ENCODE measurements at regions not wholly inside any gene's neighbourhood (a gene's known extent, or its start where the extent isn't known, plus 50 kb on each side); places are given as distances from the start of the nearest gene placed in this dataset.

DNA sequence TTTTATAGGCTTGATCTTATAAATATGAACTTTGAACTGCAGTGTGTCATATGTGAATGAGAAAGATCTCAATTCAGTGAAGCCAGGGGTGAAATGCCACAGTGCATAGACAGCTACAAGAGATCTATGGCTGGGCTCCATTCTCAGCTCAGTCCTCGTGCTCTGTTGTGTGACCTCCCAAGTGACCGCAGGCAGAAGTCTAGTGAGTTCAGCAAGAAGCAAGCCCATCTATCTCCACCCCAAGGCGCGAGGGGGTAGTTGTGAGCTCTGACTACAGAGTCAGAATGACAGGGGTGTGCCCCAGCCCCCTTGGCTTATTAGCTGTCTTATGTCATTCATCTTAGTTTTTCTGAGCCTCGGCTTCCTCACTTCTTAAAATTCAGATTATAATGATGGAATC lies 378.3 kb downstream of the FBXW7 start:
- DNase-seq: no peak

DNA sequence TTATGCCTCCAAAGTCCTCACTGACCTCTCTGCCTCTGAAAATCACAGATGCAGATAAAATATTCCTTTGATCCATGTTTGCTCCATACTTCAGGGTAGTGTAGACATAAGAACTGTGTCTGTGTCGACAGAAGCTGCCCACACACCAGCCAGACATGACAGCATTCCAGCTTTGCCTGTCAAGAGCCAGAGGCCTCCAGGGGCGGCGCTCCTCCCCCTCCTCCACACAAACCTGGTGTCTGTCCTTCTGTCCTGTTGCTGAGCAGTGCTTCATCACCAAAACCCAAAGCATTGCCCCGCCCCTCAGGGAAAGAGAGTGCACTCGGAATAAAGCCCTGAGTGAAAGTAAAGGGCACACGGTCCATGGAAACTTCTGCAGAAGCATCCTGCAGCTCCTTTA lies 379.4 kb downstream of the FBXW7 start:
- no peak for DNase-seq

DNA sequence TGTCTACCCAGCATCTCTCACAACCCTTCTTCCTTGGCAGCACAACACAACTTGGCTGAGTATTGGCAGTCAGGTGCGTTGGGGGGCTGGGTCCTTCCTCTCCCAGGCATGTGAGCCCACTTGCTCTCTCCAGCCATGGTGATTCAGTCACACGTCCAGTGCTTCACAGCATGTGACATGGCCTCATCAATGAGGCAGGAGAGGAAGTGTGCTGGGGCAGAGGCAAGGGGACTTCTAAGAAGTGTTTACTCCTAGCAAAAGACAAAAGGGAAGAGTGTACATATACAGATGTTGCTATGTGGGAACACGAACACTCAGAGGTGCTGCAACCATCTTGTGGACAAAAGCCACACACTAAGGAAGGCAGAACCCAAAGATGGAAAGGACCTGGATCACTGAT lies 380.8 kb downstream of the FBXW7 start:
- no peak for DNase-seq

- DNase-seq: no peak
Observed at GRCh38 chr4:152154433-152154832, 381.5 kb downstream of the FBXW7 start.

GRCh38 chr4:152153476-152154270 lies 382.2 kb downstream of the FBXW7 start:
- DNase-seq: no peak

- DNase-seq: no peak
Observed at GRCh38 chr4:152150214-152150613, 385.7 kb downstream of the FBXW7 start.

DNA sequence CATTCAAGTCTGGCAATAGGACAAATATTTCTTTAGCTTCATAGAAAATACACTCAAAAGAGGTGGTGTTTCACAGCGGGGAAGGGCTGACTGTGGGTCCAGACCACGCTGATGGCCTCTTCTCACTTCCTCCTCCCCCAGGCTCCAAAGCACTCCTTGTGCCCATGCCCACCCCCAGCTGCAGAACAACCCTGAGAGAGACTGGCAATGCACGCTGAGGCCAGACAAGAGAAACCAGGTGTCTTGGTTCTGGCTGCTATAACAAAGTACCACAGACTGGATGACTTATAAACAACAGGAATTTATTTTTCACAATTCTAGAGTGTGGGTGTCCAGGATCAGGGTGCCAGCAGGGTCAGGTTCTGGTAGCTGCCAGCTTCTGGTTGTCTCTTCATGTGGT lies 386.1 kb downstream of the FBXW7 start:
- no peak for DNase-seq

DNA sequence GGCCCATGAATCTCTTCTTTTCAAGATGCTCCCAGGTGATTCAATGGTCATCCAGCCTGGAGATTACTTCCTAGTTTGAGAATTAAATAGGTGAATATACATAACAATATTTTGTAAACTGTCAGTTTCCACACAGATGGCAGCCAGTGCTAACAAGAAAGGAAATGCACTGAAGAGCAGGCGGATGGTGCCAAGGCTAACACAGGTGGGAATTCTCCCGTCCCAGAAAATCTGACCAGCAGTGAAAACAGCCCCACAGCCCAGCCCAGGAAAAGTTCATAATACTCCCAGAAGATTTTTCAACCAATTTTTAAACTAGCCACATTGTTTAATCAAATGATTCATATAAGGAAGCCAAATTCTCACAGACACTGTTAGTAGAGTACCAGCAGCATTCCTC lies 387.2 kb upstream of the GATB start:
- no peak for DNase-seq

GRCh38 chr4:152146244-152146643 lies 385.4 kb upstream of the GATB start:
- no peak for DNase-seq

DNA sequence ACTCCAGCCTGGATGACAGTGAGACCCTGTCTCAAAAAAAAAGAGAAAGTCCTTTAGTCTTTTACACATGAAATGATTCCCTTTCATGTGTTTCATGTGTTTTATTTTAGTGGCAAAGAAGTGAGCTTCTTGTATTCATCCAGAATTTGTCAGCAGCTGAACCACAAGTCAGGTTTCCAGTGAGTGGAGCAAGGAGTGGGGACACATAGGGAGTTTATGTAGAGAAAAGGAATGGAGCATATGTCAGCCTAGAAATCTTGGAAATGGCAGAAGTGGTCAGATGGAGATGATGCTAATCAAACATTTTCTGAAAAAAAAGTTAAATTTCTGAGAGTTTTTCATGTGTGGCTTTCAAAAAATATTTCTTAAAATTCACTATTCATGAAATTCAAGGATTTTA lies 383.0 kb upstream of the GATB start:
- no peak for DNase-seq

DNA sequence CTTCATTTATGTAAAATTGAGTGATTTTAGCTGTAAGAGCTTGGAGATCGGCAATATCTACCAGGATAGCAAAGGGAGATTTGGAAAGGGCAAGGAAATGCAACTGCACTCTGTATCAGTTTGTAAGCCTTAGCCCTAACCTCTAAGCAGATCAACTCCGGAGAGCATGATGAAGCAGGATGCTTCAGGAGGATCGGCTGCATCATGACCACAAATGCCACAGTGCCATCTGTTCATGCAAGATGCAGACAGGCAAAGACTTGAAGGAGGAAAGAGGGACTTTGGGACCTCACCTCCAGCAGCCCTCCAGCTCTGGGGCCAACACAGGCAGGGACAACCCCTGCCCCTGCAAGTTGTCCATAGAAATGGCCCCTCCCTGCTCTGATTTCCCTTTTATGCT lies 377.6 kb upstream of the GATB start:
- DNase-seq: no peak

GRCh38 chr4:152132776-152133175 lies 372.0 kb upstream of the GATB start:
- no peak for DNase-seq

DNA sequence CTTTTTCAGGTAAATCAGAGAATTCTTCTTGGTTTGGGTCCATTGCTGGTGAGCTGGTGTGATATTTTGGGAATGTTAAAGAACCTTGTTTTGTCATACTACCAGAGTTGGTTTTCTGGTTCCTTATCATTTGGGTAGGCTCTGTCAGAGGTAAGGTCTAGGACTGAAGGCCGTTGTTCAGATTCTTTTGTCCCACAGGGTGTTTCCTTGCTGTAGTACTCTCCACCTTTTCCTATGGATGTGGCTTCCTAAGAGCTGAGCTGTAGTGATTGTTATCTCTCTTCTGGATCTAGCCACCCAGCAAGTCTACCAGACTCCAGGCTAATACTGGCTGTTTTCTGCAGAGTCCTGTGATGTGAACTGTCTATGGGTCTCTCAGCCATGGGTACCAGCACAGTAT lies 367.5 kb upstream of the GATB start:
- no peak for DNase-seq

GRCh38 chr4:152126238-152126637 lies 365.4 kb upstream of the GATB start:
- no peak for DNase-seq

GRCh38 chr4:152118819-152119553 lies 358.2 kb upstream of the GATB start:
- DNase-seq: no peak

GRCh38 chr4:152117933-152118507 lies 357.2 kb upstream of the GATB start:
- DNase-seq: no peak

DNA sequence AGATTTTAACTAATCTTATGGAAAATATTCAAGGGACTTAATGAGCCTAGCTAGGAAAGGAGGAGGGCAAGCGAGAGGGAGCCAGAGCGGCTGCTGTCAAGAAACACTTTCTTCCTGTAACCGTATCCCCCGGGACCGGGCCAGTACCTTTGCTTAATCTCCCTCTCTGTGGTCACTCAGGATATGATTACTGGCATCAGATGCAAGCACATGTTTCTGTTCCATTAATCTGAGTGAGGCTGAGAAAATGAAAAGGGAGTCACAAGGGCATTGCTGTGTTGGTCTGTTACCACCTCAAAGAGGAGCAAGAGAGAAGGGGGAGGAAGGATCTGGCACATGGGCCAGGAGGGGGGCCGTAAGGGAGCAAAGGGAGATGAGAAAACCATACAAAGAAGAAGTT lies 356.7 kb upstream of the GATB start:
- DNase-seq: no peak

DNA sequence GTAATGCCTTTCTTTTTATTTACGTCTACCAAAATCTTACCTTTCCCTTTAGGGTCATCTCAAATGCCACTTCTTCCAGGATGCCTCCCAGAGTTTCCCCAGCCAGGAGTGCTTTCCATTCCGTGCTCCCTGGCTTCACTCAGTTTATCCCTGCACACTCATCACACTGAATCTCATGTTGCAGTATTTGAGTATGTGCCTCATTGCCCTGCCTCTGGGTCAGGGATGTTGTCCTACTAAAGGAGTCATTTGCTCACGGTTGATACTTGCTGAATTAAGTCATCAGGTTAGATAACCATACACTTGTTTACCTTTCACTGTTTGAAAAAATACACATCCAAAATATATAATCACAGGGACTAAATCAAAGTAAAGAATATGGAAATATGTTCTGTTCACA lies 356.2 kb upstream of the GATB start:
- DNase-seq: no peak

- DNase-seq: peak in 1 of 2 experiments; percentile 56
Observed at GRCh38 chr4:152115794-152116193, 355.0 kb upstream of the GATB start.

DNA sequence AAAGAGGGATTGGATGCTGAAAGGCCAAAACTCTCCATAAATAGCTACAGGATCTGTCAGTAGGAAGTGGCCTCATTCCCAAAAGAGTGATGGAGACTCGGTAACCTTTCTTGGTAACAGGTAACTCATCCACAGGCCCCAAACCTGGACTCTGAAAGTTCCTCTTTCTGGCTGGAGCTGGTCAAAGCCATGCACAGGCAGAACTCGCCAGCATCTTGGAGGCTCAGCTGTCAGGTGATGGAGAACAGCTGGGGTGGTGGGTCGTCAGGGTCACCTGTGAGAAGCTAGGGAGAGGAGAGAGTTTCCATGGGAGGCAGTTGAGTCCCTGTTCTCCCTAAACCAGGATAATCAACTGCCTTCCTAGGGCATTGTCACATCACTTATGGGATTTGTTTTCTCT lies 354.3 kb upstream of the GATB start:
- DNase-seq: no peak

DNA sequence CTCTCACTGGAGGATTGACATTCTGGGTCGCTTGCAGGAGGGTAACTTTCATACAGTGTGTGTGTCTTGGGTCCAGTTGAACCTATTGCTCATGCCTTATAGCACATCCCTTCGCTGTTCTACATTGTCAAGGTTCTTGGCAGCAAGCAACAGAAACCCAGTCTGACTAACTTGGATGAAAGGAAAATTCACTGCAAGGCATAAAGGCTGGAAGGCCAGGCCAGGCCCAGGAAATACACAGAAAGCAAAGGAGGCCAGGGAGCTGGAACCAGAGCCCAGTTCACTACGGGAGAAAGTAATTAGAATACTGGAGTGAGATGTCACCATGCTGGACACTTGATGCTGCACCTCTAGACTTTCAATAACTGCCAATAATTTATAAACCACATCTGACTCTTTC lies 353.8 kb upstream of the GATB start:
- DNase-seq: no peak

- DNase-seq: no peak
Observed at GRCh38 chr4:152112887-152113286, 352.1 kb upstream of the GATB start.

DNA sequence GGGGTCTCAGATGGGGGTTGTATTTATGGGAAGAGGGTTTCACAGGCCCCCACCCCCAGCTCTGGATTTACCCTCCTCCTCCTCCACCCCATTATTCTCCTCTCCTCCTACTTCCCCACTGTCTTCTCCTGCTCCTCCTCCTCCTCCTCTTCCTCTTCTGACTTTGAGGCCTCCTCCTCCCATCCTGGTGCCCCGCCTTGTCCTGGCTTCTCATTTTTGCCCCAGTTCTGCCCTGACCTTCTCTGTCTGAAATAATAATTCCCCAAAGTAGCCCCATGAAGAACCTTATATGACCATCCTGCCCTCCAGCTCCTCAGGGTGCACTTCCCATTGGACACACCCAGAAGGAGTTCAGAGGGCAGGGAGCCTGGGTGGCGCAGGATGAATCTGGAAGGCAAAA lies 351.4 kb upstream of the GATB start:
- DNase-seq: no peak

- no peak for DNase-seq
Observed at GRCh38 chr4:152110780-152111179, 350.0 kb upstream of the GATB start.
